NCI-H748 (cell line): ENCODE measurements at regions not wholly inside any gene's neighbourhood (a gene's known extent, or its start where the extent isn't known, plus 50 kb on each side); places are given as distances from the start of the nearest gene placed in this dataset.
"Not testable (repeated sequence)": the region's sequence is repeated elsewhere in the genome, so short reads cannot be mapped to it uniquely, and the experiment has no call there.

Source experiments
- DNase-seq: peaks from one replicate; lab custom pipeline; 2025; ENCODE audit not compliant: unreplicated experiment; lab: John Stamatoyannopoulos, UW

- DNase-seq, result no peak
These were observed 914.8 kb upstream of the GRIA3 start for GRCh38 chrX:122269243-122269781.

- DNase-seq, result no peak
These were observed 913.1 kb upstream of the GRIA3 start for GRCh38 chrX:122270809-122271494.

GRCh38 chrX:122272011-122272410 lies 912.1 kb upstream of the GRIA3 start:
- no peak for DNase-seq

- no peak for DNase-seq
These were observed 904.3 kb upstream of the GRIA3 start for GRCh38 chrX:122279746-122280145.

DNA sequence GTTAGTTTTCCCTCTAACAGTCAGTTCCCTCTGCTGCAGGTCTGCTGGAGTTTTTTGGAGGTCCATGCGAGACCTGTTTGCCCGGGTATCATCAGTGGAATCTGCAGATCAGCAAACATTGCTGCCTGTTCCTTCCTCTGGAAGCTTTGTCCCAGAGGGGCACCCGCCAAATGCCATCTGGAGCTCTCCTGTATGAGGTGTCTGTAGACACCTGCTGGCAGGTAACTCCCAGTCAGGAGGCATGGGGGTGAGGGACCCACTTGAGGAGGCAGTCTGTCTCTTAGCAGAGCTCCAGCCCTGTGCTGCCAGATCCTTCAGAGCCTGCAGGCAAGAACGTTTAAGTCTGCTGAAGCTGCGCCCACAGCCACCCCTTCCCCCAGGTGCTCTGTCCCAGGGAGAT lies 884.3 kb upstream of the GRIA3 start:
- not testable (repeated sequence) for DNase-seq

GRCh38 chrX:122301491-122301890 lies 882.6 kb upstream of the GRIA3 start:
- no peak for DNase-seq

GRCh38 chrX:122303761-122304160 lies 880.3 kb upstream of the GRIA3 start:
- DNase-seq, result no peak

- no peak for DNase-seq
These were observed 839.3 kb upstream of the GRIA3 start for GRCh38 chrX:122344816-122345215.

- no peak for DNase-seq
These were observed 820.8 kb upstream of the GRIA3 start for GRCh38 chrX:122363112-122363795.

DNA sequence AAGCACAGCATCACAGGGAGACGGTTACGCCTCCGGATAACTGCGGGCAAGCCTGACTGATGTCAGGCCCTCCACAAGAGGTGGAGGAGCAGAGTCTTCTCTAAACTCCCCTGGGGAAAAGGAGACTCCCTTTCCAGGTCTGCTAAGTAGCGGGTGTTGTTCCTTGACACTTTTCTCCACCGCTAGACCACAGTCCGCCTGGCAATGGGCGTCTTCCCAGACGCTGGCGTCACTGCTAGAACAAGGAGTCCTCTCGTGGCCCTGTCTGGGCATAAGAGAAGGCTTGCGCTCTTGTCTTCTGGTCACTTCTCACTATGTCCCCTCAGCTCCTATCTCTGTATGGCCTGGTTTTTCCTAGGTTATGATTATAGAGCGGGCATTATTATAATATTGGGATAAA lies 808.5 kb upstream of the GRIA3 start:
- not testable (repeated sequence) for DNase-seq

DNA sequence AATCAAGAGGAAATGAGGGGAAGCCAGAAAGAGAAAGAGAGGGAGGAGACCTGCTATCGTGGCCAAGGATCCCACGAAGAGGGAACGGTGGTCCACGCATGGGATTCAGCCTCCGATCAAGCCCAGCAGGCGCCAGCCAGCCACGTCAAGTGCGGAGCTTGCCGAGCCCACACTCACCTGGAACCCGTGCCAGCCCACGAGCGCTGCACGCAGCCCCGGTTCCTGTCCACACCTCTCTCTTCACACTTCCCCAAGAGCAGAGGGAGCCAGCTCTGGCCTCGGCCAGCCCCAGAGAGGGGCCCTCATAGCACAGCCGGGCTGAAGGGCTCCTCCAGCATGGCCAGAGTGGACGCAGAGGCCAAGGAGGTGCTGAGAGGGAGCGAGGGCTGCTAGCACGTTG lies 795.1 kb upstream of the GRIA3 start:
- DNase-seq, result no peak

DNA sequence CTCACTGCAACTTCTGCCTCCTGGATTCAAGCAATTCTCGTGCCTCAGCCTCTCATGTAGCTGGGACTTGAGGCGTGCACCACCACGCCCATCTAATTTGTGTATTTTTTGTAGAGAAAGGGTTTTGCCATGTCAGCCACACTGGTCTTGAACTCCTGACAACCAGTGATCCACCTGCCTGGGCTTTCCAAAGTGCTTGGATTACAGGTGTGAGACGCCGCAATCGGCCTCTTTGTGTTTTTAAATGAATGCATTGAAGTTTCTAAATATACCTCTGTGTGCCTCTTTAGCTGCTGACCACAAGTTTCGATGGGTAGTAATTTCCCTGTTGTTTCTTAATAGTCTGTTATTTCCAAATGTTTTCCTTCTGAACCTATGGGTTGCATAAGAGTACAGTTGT lies 765.3 kb upstream of the GRIA3 start:
- no peak for DNase-seq

DNA sequence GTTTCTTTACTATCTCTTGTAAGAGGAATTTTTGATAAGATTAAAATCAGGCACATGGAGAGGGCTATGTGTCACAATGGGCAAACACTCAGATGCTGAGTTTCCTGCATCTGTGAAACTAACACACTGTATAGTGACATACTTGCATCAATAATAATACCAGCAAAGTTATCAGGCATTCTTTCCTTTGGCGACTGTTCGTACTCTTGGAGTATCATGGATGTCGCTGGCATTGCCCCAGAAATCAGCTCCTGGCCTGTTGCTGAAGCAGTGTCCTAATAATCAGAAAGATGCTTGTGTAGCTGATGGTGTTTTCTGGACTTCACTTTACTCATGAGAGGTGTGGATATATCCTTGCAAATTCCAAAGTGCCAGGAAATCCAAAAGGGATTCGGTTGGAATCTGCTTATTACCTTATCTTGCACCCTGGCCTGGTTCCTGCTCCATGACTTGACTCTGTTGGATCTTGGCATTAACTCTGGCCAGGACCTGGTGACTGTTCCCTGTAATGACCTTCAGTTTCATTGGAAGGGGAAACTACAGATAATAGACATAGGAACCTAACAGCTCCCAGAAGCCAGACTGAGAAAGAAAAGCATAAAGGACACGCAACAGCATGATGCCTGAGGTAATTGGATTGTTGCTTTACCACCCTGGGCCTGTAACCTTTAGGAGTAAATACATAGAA lies 762.5 kb upstream of the GRIA3 start:
- no peak for DNase-seq

- no peak for DNase-seq
These were observed 761.5 kb upstream of the GRIA3 start for GRCh38 chrX:122422547-122422946.

- DNase-seq, result no peak
These were observed 749.1 kb upstream of the GRIA3 start for GRCh38 chrX:122434942-122435341.

GRCh38 chrX:122439831-122440230 lies 744.2 kb upstream of the GRIA3 start:
- no peak for DNase-seq

- no peak for DNase-seq
These were observed 743.2 kb upstream of the GRIA3 start for GRCh38 chrX:122440832-122441231.

DNA sequence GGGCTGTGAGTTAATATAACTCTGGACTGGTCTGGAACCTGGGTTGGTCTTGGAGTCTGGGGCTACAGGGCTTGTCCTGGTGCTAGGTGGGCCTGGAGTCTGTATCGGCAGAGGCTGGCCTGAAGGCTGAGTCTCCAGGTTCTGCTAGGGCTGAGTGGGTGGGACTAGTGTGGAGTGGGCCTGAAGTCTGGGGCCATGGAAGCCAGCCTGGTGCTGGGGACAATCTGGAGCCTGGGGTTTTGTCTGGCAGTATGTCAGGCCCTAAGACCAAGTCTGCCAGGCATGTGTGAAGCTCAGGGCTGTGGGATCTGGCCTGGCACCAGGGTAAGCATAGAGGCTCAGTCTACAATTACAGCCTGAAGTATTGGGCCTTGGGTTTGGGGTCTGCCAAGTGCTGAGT lies 742.6 kb upstream of the GRIA3 start:
- no peak for DNase-seq

- no peak for DNase-seq
These were observed 738.6 kb upstream of the GRIA3 start for GRCh38 chrX:122445466-122445865.

GRCh38 chrX:122464341-122464740 lies 719.7 kb upstream of the GRIA3 start:
- no peak for DNase-seq

GRCh38 chrX:122475306-122475705 lies 708.8 kb upstream of the GRIA3 start:
- DNase-seq, result no peak

DNA sequence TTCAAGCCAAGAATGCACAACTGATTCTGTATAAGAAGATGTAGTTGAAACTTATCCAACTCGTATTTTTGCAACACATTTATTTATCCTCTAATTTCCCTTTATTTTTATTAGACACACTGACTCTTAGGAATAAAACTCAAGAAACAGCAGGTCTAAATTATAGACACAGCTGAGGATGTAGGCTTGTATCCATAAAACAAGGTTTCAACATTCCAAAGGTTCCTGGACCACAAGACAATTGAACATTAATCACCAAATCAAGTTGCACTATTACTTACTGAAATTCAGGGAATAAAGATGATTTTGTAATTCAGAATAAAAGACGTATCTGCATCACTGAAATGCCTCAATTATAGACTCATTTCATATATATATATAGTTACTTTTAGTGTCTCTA lies 683.5 kb upstream of the GRIA3 start:
- DNase-seq, result no peak
